BLaER1 treated with 17β-estradiol and CSF1 and Interleukin-3, amounts not matched to agents 10 nM and 100 nM (cell line): ENCODE measurements at regions not wholly inside any gene's neighbourhood (a gene's known extent, or its start where the extent isn't known, plus 50 kb on each side); places are given as distances from the start of the nearest gene placed in this dataset.

Source experiments
- H3K27ac ChIP-seq, 11 experiments: shearing (Covaris generic); formaldehyde crosslinking; 2 replicates each; pipeline ENCODE4 v1.8.1; 2022
- H3K27me3 ChIP-seq, 11 experiments: shearing (Covaris generic); formaldehyde crosslinking; 2 replicates each; pipeline ENCODE4 v1.8.1; 2022
- H3K36me3 ChIP-seq, 11 experiments: shearing (Covaris generic); formaldehyde crosslinking; 2 replicates each; pipeline ENCODE4 v1.8.1; 2022
- H3K4me1 ChIP-seq, 10 experiments: shearing (Covaris generic); formaldehyde crosslinking; 2 replicates each; pipeline ENCODE4 v1.8.1; 2022
- H3K4me2 ChIP-seq, 11 experiments: shearing (Covaris generic); formaldehyde crosslinking; 2 replicates each; pipeline ENCODE4 v1.8.1; 2022
- H3K4me3 ChIP-seq, 10 experiments: shearing (Covaris generic); formaldehyde crosslinking; 2 replicates each; pipeline ENCODE4 v1.8.1; 2022
- H3K9ac ChIP-seq, 11 experiments: shearing (Covaris generic); formaldehyde crosslinking; 2 replicates each; pipeline ENCODE4 v1.8.1; 2022
- H3K9me3 ChIP-seq, 11 experiments: shearing (Covaris generic); formaldehyde crosslinking; replicated peaks in 1 of 11; 2 replicates each; pipeline ENCODE4 v1.8.1; 2022
- H4K20me1 ChIP-seq, 11 experiments: shearing (Covaris generic); formaldehyde crosslinking; 2 replicates each; pipeline ENCODE4 v1.8.1; 2022
- Cebpa-rat ChIP-seq, 11 experiments: shearing (Covaris generic); IDR thresholded peaks; 2 replicates each; pipeline ENCODE4 v1.8.1; 2022

DNA sequence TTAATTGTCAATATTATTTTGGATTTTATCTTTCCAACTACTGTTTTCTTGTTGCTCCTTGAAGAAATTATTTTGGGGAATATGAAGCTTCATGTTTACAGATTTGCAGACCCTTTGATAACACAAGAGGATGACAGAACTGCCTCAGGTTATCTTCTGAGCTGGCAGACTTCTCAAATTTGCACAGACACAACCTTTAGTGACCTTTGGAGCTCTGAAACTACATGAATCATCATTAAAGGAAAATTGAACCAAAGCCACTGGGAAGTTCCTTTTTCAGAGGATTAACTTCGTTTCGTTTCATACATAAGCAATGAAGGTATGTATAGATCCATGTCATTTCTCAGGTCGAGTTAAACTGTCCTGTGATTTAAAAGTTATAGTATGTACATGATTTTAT is 85.9 kb downstream of the FBXO5 start:
- Histone ChIP-seq H3K9me3 (no peaks in the 10 kb centered on the region), H4K20me1 (no peaks in the 10 kb centered on the region), H3K36me3 (no peaks in the 10 kb centered on the region), H3K27me3 (no peaks in the 10 kb centered on the region), H3K27ac (no peak overlapping the region), H3K4me3 (no peak overlapping the region), H3K9ac (no peak overlapping the region), H3K4me1 (peaks cover 0 to 10% (median 0%) of the 10 kb centered on the region in 10 experiments; a peak in 2 of 20 replicates), H3K4me2 (peak overlapping the region in 2 of 11 experiments; percentile 19 to 53; a peak in 2 of 22 replicates)
- no peak for TF ChIP-seq Cebpa-rat (IDR thresholded peaks at IDR 0.05)

- no peaks in the 10 kb centered on the region for H3K9me3 ChIP-seq
- peaks cover 0 to 10% (median 0%) of the 10 kb centered on the region in 10 experiments; a peak in 2 of 20 replicates for H3K4me1 ChIP-seq
- no peaks in the 10 kb centered on the region for H4K20me1 ChIP-seq
- no peak overlapping the region for H3K4me2 ChIP-seq
- H3K9ac ChIP-seq = no peak overlapping the region
- no peak for TF ChIP-seq Cebpa-rat (IDR thresholded peaks at IDR 0.05)
- H3K27ac ChIP-seq = no peak overlapping the region
- H3K36me3 ChIP-seq = no peaks in the 10 kb centered on the region
- H3K4me3 ChIP-seq = no peak overlapping the region
- no peaks in the 10 kb centered on the region for H3K27me3 ChIP-seq
These were observed 84.9 kb downstream of the FBXO5 start for GRCh38 chr6:152897807-152898399.

DNA sequence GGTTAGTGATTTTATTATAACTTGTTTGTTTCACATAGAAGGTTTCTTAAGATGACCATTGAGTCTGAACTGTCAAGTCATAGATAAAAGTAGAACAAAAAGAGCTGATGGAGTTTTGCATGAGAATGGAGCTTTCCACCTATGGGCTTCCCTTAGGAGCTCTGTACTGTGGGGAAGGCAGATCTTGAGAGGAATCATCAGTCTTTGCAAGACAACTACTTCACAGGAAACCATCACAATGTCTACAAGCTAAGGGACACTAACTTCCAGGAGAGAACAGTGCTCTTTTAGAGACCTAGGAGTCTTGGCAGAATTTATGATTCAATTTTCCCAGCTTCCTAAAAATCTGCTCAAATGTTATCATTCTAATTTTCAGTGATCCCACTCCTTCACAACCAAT is 78.2 kb downstream of the FBXO5 start:
- no peaks in the 10 kb centered on the region for H3K9me3 ChIP-seq
- H4K20me1 ChIP-seq = no peaks in the 10 kb centered on the region
- H3K36me3 ChIP-seq = no peaks in the 10 kb centered on the region
- H3K4me2 ChIP-seq = no peak overlapping the region
- no peaks in the 10 kb centered on the region for H3K4me1 ChIP-seq
- no peak overlapping the region for H3K27ac ChIP-seq
- no peaks in the 10 kb centered on the region for H3K27me3 ChIP-seq
- H3K9ac ChIP-seq = no peak overlapping the region
- no peak overlapping the region for H3K4me3 ChIP-seq
- TF ChIP-seq Cebpa-rat (IDR thresholded peaks at IDR 0.05) = no peak

DNA sequence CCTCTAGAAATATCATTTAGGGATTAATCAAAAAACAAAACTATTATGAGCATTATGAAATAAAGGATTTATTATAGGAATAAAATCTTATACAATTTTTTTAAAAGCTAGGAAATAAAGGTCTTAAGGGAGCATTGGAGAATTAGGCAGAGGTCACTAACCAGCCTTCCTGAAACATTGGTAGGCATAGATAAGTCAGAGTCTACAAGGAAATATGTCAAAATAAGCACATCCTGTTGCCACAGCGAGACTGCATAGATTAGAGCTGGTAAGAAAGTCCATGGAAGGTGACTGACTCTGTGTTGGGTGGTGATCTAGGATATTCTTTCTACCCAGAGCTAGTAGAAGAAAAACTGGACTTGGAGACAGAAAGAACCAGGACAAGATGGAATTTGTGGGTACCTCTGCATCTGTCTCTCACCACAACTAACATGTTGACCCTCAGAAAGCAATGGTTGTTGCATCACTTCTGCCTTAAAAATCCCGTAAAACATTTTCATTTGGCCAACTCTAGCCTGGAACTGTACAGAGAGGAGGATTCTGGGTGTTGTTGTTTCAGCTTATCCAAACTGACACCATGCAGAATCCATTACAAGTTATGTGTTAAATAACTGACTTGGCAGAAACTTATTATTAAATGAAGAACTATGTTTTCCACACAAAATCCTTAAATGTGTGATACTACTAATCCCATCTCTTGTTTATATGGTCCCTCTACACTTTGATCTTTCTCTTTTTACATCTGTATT is 77.1 kb downstream of the FBXO5 start:
- Histone ChIP-seq H3K36me3 (no peaks in the 10 kb centered on the region), H3K4me3 (no peak overlapping the region), H3K9ac (no peak overlapping the region), H3K27me3 (no peaks in the 10 kb centered on the region), H3K4me2 (no peak overlapping the region), H3K9me3 (no peaks in the 10 kb centered on the region), H4K20me1 (no peaks in the 10 kb centered on the region), H3K4me1 (no peaks in the 10 kb centered on the region), H3K27ac (no peak overlapping the region)
- no peak for TF ChIP-seq Cebpa-rat (IDR thresholded peaks at IDR 0.05)

GRCh38 chr6:152909241-152909640 is 73.6 kb downstream of the FBXO5 start:
- Histone ChIP-seq H4K20me1 (no peaks in the 10 kb centered on the region), H3K4me2 (no peak overlapping the region), H3K4me1 (no peaks in the 10 kb centered on the region), H3K9me3 (peaks cover 12 to 17% (median 13%) of the 10 kb centered on the region in 11 experiments), H3K4me3 (no peak overlapping the region), H3K9ac (no peak overlapping the region), H3K27ac (no peak overlapping the region), H3K36me3 (no peaks in the 10 kb centered on the region), H3K27me3 (no peaks in the 10 kb centered on the region)
- TF ChIP-seq Cebpa-rat (IDR thresholded peaks at IDR 0.05) = no peak

DNA sequence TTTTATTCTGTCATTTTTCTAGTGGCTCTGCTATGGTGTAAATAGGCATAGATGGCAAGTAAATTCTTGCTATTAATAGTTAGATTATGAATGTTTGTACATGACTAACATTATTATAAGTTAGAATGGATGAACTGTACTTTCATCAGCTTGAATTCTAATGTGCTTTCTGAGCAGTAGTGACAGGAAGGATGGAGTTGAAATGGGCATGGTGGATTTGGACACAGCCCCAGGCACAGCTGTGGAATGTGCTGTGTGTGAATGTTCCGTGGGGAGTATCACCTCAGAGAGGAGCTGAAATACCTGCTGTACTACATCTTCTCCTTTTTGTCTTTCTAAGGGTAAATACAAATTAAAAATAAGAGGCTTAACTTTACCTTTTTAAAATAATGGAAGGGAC is 66.8 kb downstream of the FBXO5 start:
- no peaks in the 10 kb centered on the region for H3K4me1 ChIP-seq
- H3K27me3 ChIP-seq = no peaks in the 10 kb centered on the region
- no peaks in the 10 kb centered on the region for H3K36me3 ChIP-seq
- H3K27ac ChIP-seq = no peak overlapping the region
- no peaks in the 10 kb centered on the region for H4K20me1 ChIP-seq
- H3K4me3 ChIP-seq = no peak overlapping the region
- no peak overlapping the region for H3K9ac ChIP-seq
- H3K4me2 ChIP-seq = no peak overlapping the region
- TF ChIP-seq Cebpa-rat (IDR thresholded peaks at IDR 0.05) = no peak
- H3K9me3 ChIP-seq = peaks cover 12 to 24% (median 20%) of the 10 kb centered on the region in 11 experiments

GRCh38 chr6:152918991-152919390 is 63.9 kb downstream of the FBXO5 start:
- H3K36me3 ChIP-seq = no peaks in the 10 kb centered on the region
- no peaks in the 10 kb centered on the region for H3K4me1 ChIP-seq
- no peak overlapping the region for H3K9ac ChIP-seq
- no peaks in the 10 kb centered on the region for H4K20me1 ChIP-seq
- no peak overlapping the region for H3K4me2 ChIP-seq
- H3K4me3 ChIP-seq = no peak overlapping the region
- no peaks in the 10 kb centered on the region for H3K27me3 ChIP-seq
- no peak overlapping the region for H3K27ac ChIP-seq
- no peak for TF ChIP-seq Cebpa-rat (IDR thresholded peaks at IDR 0.05)
- peaks cover 2 to 13% (median 9%) of the 10 kb centered on the region in 11 experiments for H3K9me3 ChIP-seq

- H3K4me2 ChIP-seq = no peak overlapping the region
- H4K20me1 ChIP-seq = no peaks in the 10 kb centered on the region
- H3K9ac ChIP-seq = no peak overlapping the region
- peaks cover 0 to 4% (median 0%) of the 10 kb centered on the region in 11 experiments; a peak in 2 of 22 replicates for H3K9me3 ChIP-seq
- H3K4me3 ChIP-seq = no peak overlapping the region
- H3K27me3 ChIP-seq = no peaks in the 10 kb centered on the region
- H3K4me1 ChIP-seq = no peaks in the 10 kb centered on the region
- no peak overlapping the region for H3K27ac ChIP-seq
- H3K36me3 ChIP-seq = no peaks in the 10 kb centered on the region
- no peak for TF ChIP-seq Cebpa-rat (IDR thresholded peaks at IDR 0.05)
These were observed 62.8 kb downstream of the FBXO5 start for GRCh38 chr6:152920016-152920415.
